Activated naive CD4-positive, alpha-beta T cell treated with anti-CD3 and anti-CD28 coated beads, Interleukin-2, amount 50 U/mL, for 72 hours (primary cell): ENCODE measurements at regions not wholly inside any gene's neighbourhood (a gene's known extent, or its start where the extent isn't known, plus 50 kb on each side); places are given as distances from the start of the nearest gene placed in this dataset.

Source experiments
- ATAC-seq, 2 donors: fragments of 150-1000 bp; cut with Tn5 transposase; 2 replicates each; pipeline ENCODE4 v1.10.0; 2021; ENCODE audit warnings: mild to moderate bottlenecking in 2 of 2, moderate library complexity in 2 of 2
- DNase-seq, 2 donors: peaks; one replicate each; pipeline ENCODE4 v3.0.0; 2021 to 2022; ENCODE audit warnings: low spot score in 2 of 2
- H3K27ac Mint-ChIP-seq, 2 donors: one replicate each; pipeline ENCODE4 v1.8.0; 2022; ENCODE audit warnings: mild to moderate bottlenecking in 2 of 2, mixed read lengths in 2 of 2
- H3K36me3 Mint-ChIP-seq, 2 donors: one replicate each; pipeline ENCODE4 v1.8.0; 2022; ENCODE audit warnings: mixed read lengths in 2 of 2
- H3K9me3 Mint-ChIP-seq, 2 donors: one replicate each; pipeline ENCODE4 v1.8.0; 2022; ENCODE audit warnings: mixed read lengths in 2 of 2

DNA sequence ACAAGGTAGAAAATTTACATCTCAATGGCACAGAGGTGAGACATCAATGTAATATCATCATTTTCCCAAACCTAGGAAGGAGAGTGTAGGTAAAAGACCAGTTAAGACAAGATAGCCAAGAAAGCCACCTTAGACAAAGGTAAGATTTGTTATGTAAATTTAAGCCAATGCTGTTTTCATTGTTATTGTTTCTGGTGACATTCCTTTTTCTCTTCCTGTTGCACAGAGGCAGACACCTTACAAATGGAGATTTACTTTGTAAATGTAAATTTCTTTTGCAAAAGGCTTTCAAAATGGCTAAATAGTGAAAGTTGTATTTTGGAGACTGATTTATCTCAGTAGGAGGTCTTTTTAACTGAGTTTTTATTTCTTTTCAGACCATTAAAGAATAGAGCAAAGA, 159.1 kb downstream of the YIPF5 start:
- H3K27ac Mint-ChIP-seq, result no peak overlapping the region
- DNase-seq (no peak), ATAC-seq (no peak)
- peaks cover 6 to 13% of the 10 kb centered on the region in 2 donors for H3K36me3 Mint-ChIP-seq
- peaks cover 11 to 14% of the 10 kb centered on the region in 2 donors for H3K9me3 Mint-ChIP-seq

DNA sequence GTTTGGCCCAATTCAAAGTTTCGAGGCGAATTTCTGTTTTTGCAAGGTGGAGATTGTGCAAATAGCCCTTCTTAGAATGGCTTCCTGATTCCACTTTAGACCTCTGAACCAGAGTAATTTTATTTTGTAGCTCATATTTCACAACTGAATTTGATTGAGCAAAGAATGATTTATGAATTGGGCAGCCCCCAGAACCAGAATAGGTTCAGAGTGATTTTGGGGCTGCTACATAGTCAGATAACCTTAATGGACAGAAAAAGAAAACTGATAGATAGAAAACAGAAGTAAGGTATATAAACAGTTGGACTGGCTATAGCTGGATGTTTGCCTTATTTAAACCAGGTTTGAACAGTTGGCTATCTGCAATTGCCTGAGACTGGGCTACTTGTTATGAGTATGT, 156.6 kb downstream of the YIPF5 start:
- no peak for ATAC-seq
- no peak overlapping the region for H3K27ac Mint-ChIP-seq
- peaks cover 6 to 13% of the 10 kb centered on the region in 2 donors for H3K36me3 Mint-ChIP-seq
- no peak for DNase-seq
- peaks cover 11 to 14% of the 10 kb centered on the region in 2 donors for H3K9me3 Mint-ChIP-seq

GRCh38 chr5:144015961-144016360, 154.5 kb downstream of the YIPF5 start:
- DNase-seq, result no peak
- Mint-ChIP-seq H3K36me3 (peaks cover 6 to 21% of the 10 kb centered on the region in 2 donors), H3K27ac (no peak overlapping the region), H3K9me3 (peaks cover 11 to 20% of the 10 kb centered on the region in 2 donors)
- no peak for ATAC-seq

DNA sequence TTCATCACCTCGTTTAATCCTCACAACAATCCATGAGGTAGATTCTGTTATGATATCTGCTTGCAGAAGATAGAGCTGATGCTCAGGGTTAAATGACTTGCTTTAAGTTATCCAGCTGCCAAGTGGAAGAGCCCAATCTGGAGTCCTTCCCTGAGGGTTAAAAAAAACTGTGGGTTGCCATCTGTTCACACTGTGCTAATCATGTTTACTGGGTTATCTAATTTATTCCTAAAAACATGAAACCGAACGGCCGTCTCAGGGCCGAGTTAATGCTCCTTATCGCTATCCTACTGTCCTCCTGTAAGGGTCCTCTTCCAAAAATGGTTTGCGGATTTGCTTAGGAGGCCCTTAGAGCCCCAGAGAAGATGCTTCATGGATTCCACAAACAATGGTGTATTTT, 153.3 kb downstream of the YIPF5 start:
- no peak for ATAC-seq

DNA sequence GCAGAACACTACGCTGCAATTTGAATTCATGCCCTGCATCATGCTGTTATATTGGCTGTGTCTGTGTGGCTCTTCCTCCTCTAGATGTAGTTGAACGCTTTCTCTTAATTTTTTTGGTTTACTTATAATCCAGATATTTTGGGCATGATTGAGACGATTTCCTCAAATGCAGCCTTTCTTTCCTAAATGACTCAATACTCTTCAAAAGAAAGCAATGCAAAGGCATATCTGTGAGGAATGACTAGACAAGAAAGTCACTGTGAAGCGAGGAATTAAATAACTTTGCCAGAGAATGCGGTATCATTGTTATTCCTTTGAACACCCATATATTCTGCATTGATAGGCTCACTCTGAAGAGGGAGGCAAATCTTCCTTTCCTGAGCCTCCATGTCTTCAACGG, 152.8 kb downstream of the YIPF5 start:
- no peak for ATAC-seq
- H3K27ac Mint-ChIP-seq, result no peak overlapping the region
- DNase-seq, result no peak
- H3K9me3 Mint-ChIP-seq, result peaks cover 15 to 24% of the 10 kb centered on the region in 2 donors
- H3K36me3 Mint-ChIP-seq, result peaks cover 6 to 27% of the 10 kb centered on the region in 2 donors

More for the DNA sequence above, 153.3 kb downstream of the YIPF5 start:
- no peak for DNase-seq
- peaks cover 15 to 21% of the 10 kb centered on the region in 2 donors for H3K9me3 Mint-ChIP-seq
- H3K27ac Mint-ChIP-seq, result no peak overlapping the region
- peaks cover 6 to 27% of the 10 kb centered on the region in 2 donors for H3K36me3 Mint-ChIP-seq

DNA sequence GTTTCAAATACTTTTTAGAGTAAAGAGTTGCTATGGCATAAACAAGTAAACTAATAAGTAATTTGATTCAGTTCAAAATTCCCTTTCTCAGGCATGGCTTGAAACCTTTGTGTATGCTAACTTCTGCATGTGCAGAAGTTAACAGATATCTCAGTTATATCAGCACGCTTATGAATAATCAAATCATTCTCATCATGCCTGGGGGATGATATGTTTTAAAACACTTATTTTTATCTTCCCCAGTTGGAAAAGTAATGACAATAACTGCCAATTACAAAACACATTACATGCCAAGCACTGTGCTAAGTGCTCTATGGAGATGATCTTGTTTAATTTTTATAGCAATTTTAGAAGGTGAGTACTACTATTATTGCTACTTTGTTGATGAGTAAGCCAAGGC, 146.4 kb downstream of the YIPF5 start:
- Mint-ChIP-seq H3K9me3 (peaks cover 4 to 13% of the 10 kb centered on the region in 2 donors), H3K27ac (no peak overlapping the region), H3K36me3 (peaks cover 0 to 14% of the 10 kb centered on the region in 2 donors)
- ATAC-seq (no peak), DNase-seq (no peak)

DNA sequence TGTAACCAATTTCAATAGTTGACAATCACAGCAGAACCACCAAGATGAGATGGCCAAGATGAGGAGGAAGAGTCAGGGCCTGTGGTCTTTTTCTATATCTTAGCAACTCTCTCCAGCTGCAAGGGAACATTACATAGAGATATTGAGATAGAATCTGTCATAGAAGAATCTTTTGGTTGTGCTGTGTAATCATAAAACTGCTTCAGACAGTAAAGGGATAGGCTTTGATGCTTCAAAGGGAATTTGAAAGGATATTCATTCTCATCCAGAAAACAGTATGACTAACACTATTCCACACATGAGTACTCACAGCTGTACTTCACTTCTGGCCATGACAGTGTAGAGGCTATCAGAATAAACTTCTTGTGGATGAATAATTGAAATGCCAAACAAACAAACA, 145.9 kb downstream of the YIPF5 start:
- H3K36me3 Mint-ChIP-seq, result peaks cover 0 to 14% of the 10 kb centered on the region in 2 donors
- DNase-seq (no peak), ATAC-seq (peak in 1 of 2 donors; percentile 26)
- H3K9me3 Mint-ChIP-seq, result peaks cover 4 to 13% of the 10 kb centered on the region in 2 donors
- no peak overlapping the region for H3K27ac Mint-ChIP-seq

- Mint-ChIP-seq H3K9me3 (peaks cover 4 to 7% of the 10 kb centered on the region in 2 donors), H3K36me3 (peaks cover 0 to 6% of the 10 kb centered on the region in 2 donors), H3K27ac (no peak overlapping the region)
- ATAC-seq, result no peak
- DNase-seq, result no peak
Observed at GRCh38 chr5:144026286-144026685, 144.2 kb downstream of the YIPF5 start.

- no peaks in the 10 kb centered on the region for H3K9me3 Mint-ChIP-seq
Observed at GRCh38 chr5:144028058-144028457, 142.4 kb downstream of the YIPF5 start.

GRCh38 chr5:144028636-144029035, 141.8 kb downstream of the YIPF5 start:
- DNase-seq, result no peak
- Mint-ChIP-seq H3K36me3 (no peaks in the 10 kb centered on the region), H3K9me3 (no peaks in the 10 kb centered on the region), H3K27ac (no peak overlapping the region)
- no peak for ATAC-seq

More at GRCh38 chr5:144028058-144028457, 142.4 kb downstream of the YIPF5 start:
- no peak for ATAC-seq
- H3K36me3 Mint-ChIP-seq, result no peaks in the 10 kb centered on the region
- no peak for DNase-seq
- no peak overlapping the region for H3K27ac Mint-ChIP-seq

DNA sequence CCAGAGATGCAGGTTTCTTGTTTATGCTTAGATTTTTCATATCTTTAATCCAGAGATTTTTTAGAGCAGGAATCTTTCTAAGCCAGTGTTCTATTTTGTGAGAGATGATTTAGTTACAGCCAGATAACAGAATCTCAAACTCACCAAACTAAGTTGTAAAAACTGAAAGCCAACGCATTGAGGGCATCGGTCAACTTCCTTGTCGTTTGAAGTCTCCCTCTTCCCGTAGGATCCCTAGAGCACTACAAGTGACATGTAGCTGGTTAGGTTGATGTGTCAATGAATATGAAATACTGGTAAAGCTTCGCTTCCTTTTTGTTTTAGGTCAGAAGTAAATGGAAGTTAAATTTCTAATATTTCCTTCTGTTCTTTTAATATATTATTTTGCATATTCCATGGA, 139.6 kb downstream of the YIPF5 start:
- Mint-ChIP-seq H3K27ac (no peak overlapping the region), H3K36me3 (no peaks in the 10 kb centered on the region), H3K9me3 (no peaks in the 10 kb centered on the region)
- DNase-seq (no peak), ATAC-seq (no peak)

DNA sequence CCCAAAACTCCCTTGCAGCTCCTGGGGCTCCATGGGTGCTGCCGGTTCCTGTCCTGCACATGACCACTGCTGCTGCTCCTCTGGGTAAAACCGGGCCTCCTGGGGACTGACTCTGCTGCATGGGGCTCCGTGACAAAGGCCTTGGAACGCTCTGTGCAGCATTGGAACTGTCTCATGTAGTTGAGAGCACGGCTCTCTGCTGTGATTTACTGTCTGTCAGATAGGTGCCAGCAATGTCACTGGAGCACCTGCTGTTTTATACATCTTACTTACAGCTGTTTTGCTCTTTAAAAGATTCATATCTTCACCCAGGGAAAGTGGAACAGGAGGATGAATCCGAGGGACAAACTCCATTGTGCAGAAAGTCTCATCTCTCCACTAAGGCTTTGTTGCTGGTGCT, 138.1 kb downstream of the YIPF5 start:
- ATAC-seq (no peak), DNase-seq (no peak)
- H3K9me3 Mint-ChIP-seq, result no peaks in the 10 kb centered on the region
- H3K36me3 Mint-ChIP-seq, result no peaks in the 10 kb centered on the region
- H3K27ac Mint-ChIP-seq, result no peak overlapping the region

DNA sequence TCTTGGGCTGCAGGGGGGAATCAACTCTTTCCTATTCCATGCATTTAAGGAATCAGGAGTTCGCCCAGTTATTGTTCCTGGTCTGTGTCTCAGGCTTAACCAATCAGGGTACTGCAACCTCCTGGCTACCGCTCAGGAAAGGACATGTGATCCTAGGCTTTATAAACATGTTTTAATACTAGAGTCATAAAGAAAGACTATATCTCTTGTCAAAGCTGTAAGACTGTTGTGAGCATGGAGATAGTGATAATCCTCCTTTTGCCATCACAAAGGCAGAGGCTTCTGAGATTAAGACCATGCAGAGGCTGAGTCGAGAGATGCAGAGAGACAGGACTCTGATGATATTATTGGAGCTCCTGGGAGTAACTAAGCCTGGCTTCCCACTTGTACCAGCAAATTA, 137.0 kb downstream of the YIPF5 start:
- DNase-seq, result no peak
- Mint-ChIP-seq H3K9me3 (no peaks in the 10 kb centered on the region), H3K27ac (no peak overlapping the region), H3K36me3 (no peaks in the 10 kb centered on the region)
- ATAC-seq, result no peak

- Mint-ChIP-seq H3K36me3 (no peaks in the 10 kb centered on the region), H3K9me3 (no peaks in the 10 kb centered on the region), H3K27ac (no peak overlapping the region)
- ATAC-seq (no peak), DNase-seq (no peak)
Observed at GRCh38 chr5:144035046-144035740, 135.3 kb downstream of the YIPF5 start.

DNA sequence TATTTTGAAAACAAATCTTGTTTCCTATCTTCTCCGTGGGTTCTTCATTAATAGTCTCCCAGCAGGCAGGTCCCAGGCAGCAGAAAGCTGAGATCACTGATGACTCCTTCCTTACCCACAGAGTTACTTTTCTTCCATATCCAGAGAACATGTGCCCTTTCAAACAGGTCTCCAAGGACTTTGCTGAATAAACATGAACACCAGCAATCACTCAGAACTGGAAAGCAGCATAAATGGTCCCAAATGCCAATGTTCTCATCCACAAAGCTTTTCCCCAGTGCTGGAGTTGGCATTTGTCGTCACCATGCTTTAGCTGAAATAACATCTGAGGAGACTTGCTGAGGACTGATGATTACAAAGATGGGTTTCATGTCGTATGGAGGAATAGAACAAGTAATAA, 134.0 kb downstream of the YIPF5 start:
- Mint-ChIP-seq H3K36me3 (no peaks in the 10 kb centered on the region), H3K9me3 (no peaks in the 10 kb centered on the region), H3K27ac (no peak overlapping the region)
- ATAC-seq (no peak), DNase-seq (no peak)

DNA sequence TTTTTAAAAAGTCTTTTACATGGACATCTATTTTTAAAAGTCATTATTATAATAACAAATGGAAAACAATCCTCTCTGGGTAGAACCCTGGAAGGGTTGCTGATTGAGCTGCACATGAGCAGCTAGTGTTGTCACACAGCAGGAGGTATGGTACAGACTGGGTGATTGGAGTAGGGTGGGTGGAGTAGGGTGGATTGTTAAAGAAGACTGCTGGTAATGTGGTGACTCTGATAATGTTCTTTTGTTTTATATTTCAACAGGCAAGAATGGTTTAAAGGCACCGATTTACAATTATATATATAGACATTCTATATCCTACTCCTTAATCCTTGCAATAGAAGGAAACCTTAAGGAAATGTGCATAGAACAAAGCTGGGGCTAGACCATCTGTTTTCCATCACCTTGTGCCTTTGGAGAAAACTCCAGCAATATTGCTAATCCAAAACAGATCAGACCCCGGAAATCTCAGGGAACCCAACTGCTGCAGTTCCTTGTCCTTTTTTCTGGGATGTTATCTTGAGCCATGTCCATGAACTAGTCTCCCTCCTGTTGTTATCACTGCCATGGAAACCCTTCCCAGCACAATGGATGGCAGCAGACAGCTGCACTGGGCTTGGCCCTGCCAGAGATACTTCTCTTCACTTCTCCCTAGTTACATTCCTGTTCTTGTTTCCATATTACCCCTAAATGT, 129.7 kb downstream of the YIPF5 start:
- Mint-ChIP-seq H3K27ac (no peak overlapping the region), H3K36me3 (no peaks in the 10 kb centered on the region), H3K9me3 (no peaks in the 10 kb centered on the region)
- DNase-seq (no peak), ATAC-seq (no peak)

DNA sequence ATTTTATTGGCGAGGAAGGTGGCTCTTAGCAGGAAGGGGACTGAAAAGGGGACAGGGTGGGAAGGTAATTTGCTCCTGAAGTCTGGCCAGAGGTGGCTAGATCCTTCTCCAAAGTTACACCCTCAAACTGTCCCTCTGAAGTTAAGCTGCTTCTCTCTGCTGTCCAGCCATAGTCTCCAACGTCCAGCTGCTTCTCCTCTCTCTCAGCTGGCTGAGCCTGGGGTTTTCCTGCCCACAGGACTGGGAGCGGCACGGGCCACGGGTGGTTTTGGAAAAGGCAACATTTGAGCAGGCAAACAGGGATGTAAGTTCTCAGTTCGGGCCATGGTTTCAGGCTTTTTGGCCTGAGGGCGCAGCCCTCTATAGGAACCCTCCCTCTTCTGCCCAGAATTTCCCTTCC, 128.3 kb downstream of the YIPF5 start:
- no peak for DNase-seq
- Mint-ChIP-seq H3K27ac (no peak overlapping the region), H3K9me3 (no peaks in the 10 kb centered on the region), H3K36me3 (no peaks in the 10 kb centered on the region)
- no peak for ATAC-seq
